Panc1 (cell line): ENCODE measurements at regions not wholly inside any gene's neighbourhood (a gene's known extent, or its start where the extent isn't known, plus 50 kb on each side); places are given as distances from the start of the nearest gene placed in this dataset.

Experiments used
- ATAC-seq: fragments of 200-7000 bp; cut with Tn5 transposase; 2 replicates; pipeline ENCODE4 v1.9.1; 2020; ENCODE audit warnings: mild to moderate bottlenecking, moderate library complexity
- BruUV-seq: library from RNA; stranded (reverse); fragments of 400-500 nt; replicated peaks from 2 replicates; lab custom pipeline; 2021; lab: Mats Ljungman, UMichigan
- CTCF ChIA-PET: fragments of 300-600 bp; sonication (Branson Sonifier 250); formaldehyde crosslinking; loops from one replicate; lab custom pipeline; 2022; ENCODE audit warnings: antibody characterized with exemption; lab: Charles Lee
- POLR2A ChIA-PET: fragments of 300-600 bp; sonication (Branson Sonifier 250); formaldehyde crosslinking; loops from one replicate; lab custom pipeline; 2022; ENCODE audit warnings: antibody characterized with exemption; lab: Charles Lee
- DNase-seq: peaks from one replicate; pipeline ENCODE4 v3.0.0-alpha.2; 2010; ENCODE audit warnings: low read depth, low spot score
- H3K27ac ChIP-seq: 2 replicates; pipeline ENCODE4 v1.5.1; 2011; ENCODE audit warnings: mild to moderate bottlenecking, low read length, inconsistent platforms
- H3K27me3 ChIP-seq: fragments of 200-500 bp; sonication (Bioruptor generic); 2 replicates; pipeline ENCODE4 v1.6.0; 2014; ENCODE audit warnings: low read length, inconsistent platforms; ENCODE audit not compliant: control insufficient read depth, insufficient read depth
- H3K36me3 ChIP-seq: fragments of 200-500 bp; sonication (Bioruptor generic); 2 replicates; pipeline ENCODE4 v1.5.1; 2014; ENCODE audit warnings: inconsistent platforms, mild to moderate bottlenecking, low read length, moderate library complexity; ENCODE audit not compliant: control insufficient read depth, insufficient read depth
- H3K4me1 ChIP-seq: 2 replicates; pipeline ENCODE4 v1.5.1; 2011; ENCODE audit warnings: inconsistent platforms, mild to moderate bottlenecking, low read length, moderate library complexity; ENCODE audit not compliant: control insufficient read depth, insufficient read depth
- H3K4me3 ChIP-seq, 2 experiments: 2 replicates each; pipeline ENCODE4 v1.5.1; 2011 to 2012; ENCODE audit warnings: low read depth in 2 of 2, low read length in 2 of 2, mild to moderate bottlenecking in 2 of 2, inconsistent platforms in 1 of 2, moderate library complexity in 1 of 2
- H3K9me3 ChIP-seq: fragments of 200-500 bp; sonication (Bioruptor generic); 2 replicates; pipeline ENCODE4 v1.5.1; 2014; ENCODE audit warnings: low read depth, mild to moderate bottlenecking, inconsistent platforms, low read length, moderate library complexity; ENCODE audit not compliant: control insufficient read depth, insufficient read depth
- CTCF ChIP-seq: fragments of 450-650 bp; IDR thresholded peaks from 2 replicates; pipeline ENCODE4 v1.5.1; 2017; ENCODE audit warnings: mild to moderate bottlenecking
- POLR2AphosphoS5 ChIP-seq: IDR thresholded peaks from 2 replicates; pipeline ENCODE4 v1.6.1; 2012; ENCODE audit warnings: mild to moderate bottlenecking, low read depth, low read length, moderate library complexity
- SIN3A ChIP-seq: IDR thresholded peaks from 2 replicates; pipeline ENCODE4 v1.6.1; 2012; ENCODE audit warnings: low read depth, mild to moderate bottlenecking, low read length, moderate library complexity, borderline replicate concordance; ENCODE audit not compliant: insufficient read depth
- TCF7L2 ChIP-seq: IDR thresholded peaks from 2 replicates; pipeline ENCODE4 v1.6.1; 2011; ENCODE audit warnings: mild to moderate bottlenecking, low read depth, low read length, inconsistent platforms
- in situ Hi-C: cut with HindIII; loops from 2 replicates; pipeline ENCODE4 v1.10.0; 2016; ENCODE audit warnings: low sequenced_read_pairs, low pct_unique_long_range_greater_than_20kb
- intact Hi-C: fragments of 100-400 bp; cut with micrococcal nuclease; formaldehyde crosslinking; loops from one replicate; pipeline ENCODE4 v1.10.0; 2022; ENCODE audit not compliant: unreplicated experiment
- TF ChIP-seq, protein P1 (sequence below), 2 experiments: IDR thresholded peaks; 2 replicates each; pipeline ENCODE4 v1.6.1; 2011 to 2012; ENCODE audit warnings: low read depth in 2 of 2, control low read depth in 1 of 2, low read length in 1 of 2, mild to moderate bottlenecking in 1 of 2, moderate library complexity in 1 of 2; ENCODE audit not compliant: insufficient read depth in 1 of 2

DNA sequence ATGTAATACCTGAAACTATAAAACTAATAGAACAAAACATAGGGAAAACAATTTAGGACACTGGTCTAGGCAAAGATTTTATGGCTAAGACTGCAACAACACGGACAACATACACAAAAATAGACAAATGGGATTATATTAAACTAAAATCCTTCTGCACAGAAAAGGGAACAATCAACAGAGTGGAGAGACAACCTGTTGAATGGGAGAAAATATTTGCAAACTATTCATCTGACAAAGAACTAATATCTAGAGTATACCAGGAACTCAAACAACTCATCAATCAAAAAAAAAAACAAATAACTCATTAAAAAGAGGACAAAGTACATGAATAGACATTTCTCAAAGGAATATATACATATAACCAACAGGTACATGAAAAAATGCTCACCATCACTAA, 174.5 kb downstream of the FNDC1 start:
- H3K4me1 ChIP-seq, result no peaks in the 10 kb centered on the region
- no peak overlapping the region for H3K27ac ChIP-seq
- ChIA-PET POLR2A (no interaction called here), CTCF (no interaction called here)
- BruUV-seq, result no TSS peak
- no peaks in the 10 kb centered on the region for H3K36me3 ChIP-seq
- no peaks in the 10 kb centered on the region for H3K27me3 ChIP-seq
- in situ Hi-C loops, result no loop called here
- H3K4me3 ChIP-seq, result no peak overlapping the region
- DNase-seq, result no peak
- TF ChIP-seq, protein P1, sequence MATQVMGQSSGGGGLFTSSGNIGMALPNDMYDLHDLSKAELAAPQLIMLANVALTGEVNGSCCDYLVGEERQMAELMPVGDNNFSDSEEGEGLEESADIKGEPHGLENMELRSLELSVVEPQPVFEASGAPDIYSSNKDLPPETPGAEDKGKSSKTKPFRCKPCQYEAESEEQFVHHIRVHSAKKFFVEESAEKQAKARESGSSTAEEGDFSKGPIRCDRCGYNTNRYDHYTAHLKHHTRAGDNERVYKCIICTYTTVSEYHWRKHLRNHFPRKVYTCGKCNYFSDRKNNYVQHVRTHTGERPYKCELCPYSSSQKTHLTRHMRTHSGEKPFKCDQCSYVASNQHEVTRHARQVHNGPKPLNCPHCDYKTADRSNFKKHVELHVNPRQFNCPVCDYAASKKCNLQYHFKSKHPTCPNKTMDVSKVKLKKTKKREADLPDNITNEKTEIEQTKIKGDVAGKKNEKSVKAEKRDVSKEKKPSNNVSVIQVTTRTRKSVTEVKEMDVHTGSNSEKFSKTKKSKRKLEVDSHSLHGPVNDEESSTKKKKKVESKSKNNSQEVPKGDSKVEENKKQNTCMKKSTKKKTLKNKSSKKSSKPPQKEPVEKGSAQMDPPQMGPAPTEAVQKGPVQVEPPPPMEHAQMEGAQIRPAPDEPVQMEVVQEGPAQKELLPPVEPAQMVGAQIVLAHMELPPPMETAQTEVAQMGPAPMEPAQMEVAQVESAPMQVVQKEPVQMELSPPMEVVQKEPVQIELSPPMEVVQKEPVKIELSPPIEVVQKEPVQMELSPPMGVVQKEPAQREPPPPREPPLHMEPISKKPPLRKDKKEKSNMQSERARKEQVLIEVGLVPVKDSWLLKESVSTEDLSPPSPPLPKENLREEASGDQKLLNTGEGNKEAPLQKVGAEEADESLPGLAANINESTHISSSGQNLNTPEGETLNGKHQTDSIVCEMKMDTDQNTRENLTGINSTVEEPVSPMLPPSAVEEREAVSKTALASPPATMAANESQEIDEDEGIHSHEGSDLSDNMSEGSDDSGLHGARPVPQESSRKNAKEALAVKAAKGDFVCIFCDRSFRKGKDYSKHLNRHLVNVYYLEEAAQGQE (IDR thresholded peaks at IDR 0.05; ENCODE audit: insufficient read depth in 1 of 2, low read depth in 2 of 2, low read length in 1 of 2), result no peak
- TF ChIP-seq TCF7L2 (no peak), CTCF (no peak), SIN3A (no peak), POLR2AphosphoS5 (no peak)
- intact Hi-C loops, result no loop called here
- ATAC-seq, result no peak
- H3K9me3 ChIP-seq, result no peaks in the 10 kb centered on the region

DNA sequence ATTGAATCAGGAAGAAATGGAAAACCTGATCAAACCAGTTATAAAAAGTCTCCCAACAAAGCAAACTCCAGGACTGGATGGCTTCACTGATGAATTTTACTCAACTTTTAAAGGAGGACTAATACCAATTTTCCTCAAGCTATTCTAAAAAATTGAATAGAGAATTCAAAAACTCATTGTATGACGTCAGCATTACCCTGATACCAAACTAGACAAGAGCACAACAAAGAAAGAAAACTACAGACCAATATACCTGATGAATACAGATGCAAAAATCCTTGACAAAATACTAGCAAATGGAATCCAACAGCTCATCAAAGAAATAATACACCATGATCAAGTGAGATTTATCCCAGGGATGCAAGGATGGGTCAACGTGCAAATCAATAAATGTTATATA, 172.9 kb downstream of the FNDC1 start:
- H3K4me3 ChIP-seq, result no peak overlapping the region
- in situ Hi-C loops (no loop called here), intact Hi-C loops (no loop called here)
- no peak for TF ChIP-seq SIN3A
- TF ChIP-seq POLR2AphosphoS5, result no peak
- TF ChIP-seq CTCF, result no peak
- TF ChIP-seq TCF7L2, result no peak
- TF ChIP-seq, protein P1 (IDR thresholded peaks at IDR 0.05; ENCODE audit: insufficient read depth in 1 of 2, low read depth in 2 of 2, low read length in 1 of 2), result no peak
- ATAC-seq (no peak), DNase-seq (no peak)
- no peaks in the 10 kb centered on the region for H3K9me3 ChIP-seq
- no peaks in the 10 kb centered on the region for H3K36me3 ChIP-seq
- no peaks in the 10 kb centered on the region for H3K4me1 ChIP-seq
- H3K27me3 ChIP-seq, result no peaks in the 10 kb centered on the region
- no peak overlapping the region for H3K27ac ChIP-seq
- no TSS peak for BruUV-seq
- ChIA-PET POLR2A (no interaction called here), CTCF (no interaction called here)
